Naive B cell (primary cell): ENCODE measurements at regions not wholly inside any gene's neighbourhood (a gene's known extent, or its start where the extent isn't known, plus 50 kb on each side); places are given as distances from the start of the nearest gene placed in this dataset.
A peak's percentile ranks its signal among the peaks of the same experiment; 100 is the strongest.

Experiments used
- ATAC-seq, 2 donors: fragments of 150-1000 bp; cut with Tn5 transposase; 2 replicates each; pipeline ENCODE4 v1.10.0; 2021; ENCODE audit warnings: low read depth in 2 of 2, mild to moderate bottlenecking in 2 of 2, moderate library complexity in 2 of 2
- DNase-seq: peaks from one replicate; pipeline ENCODE4 v3.0.0; 2022
- H3K27ac Mint-ChIP-seq, 6 donors: one replicate each; pipeline ENCODE4 v1.8.0; 2020 to 2022; ENCODE audit warnings: mild to moderate bottlenecking in 6 of 6, mixed read lengths in 6 of 6, moderate library complexity in 5 of 6, inconsistent platforms in 2 of 6
- H3K27me3 Mint-ChIP-seq, 3 donors: one replicate each; pipeline ENCODE4 v1.8.0; 2021 to 2022; ENCODE audit warnings: mixed read lengths in 3 of 3, mild to moderate bottlenecking in 1 of 3
- H3K36me3 Mint-ChIP-seq, 2 donors: one replicate each; pipeline ENCODE4 v1.8.0; 2020 to 2022; ENCODE audit warnings: mixed read lengths in 2 of 2, inconsistent platforms in 1 of 2, mild to moderate bottlenecking in 1 of 2
- H3K4me1 Mint-ChIP-seq, 3 donors: one replicate each; pipeline ENCODE4 v1.8.0; 2020 to 2022; ENCODE audit warnings: mixed read lengths in 3 of 3, inconsistent platforms in 1 of 3, mild to moderate bottlenecking in 1 of 3, moderate library complexity in 1 of 3
- H3K4me3 Mint-ChIP-seq, 8 donors: one replicate each; pipeline ENCODE4 v1.8.0; 2020 to 2022; ENCODE audit warnings: mild to moderate bottlenecking in 8 of 8, mixed read lengths in 8 of 8, moderate library complexity in 8 of 8, inconsistent platforms in 2 of 8
- H3K9me3 Mint-ChIP-seq, 7 donors: one replicate each; pipeline ENCODE4 v1.8.0; 2020 to 2022; ENCODE audit warnings: mixed read lengths in 7 of 7, mild to moderate bottlenecking in 5 of 7, inconsistent platforms in 2 of 7, moderate library complexity in 1 of 7

- peaks cover 27 to 36% (median 34%) of the 10 kb centered on the region in 3 donors for H3K27me3 Mint-ChIP-seq
- no peaks in the 10 kb centered on the region for H3K36me3 Mint-ChIP-seq
- H3K9me3 Mint-ChIP-seq = peaks cover 0 to 4% (median 1%) of the 10 kb centered on the region in 7 donors
- no peak overlapping the region for H3K27ac Mint-ChIP-seq
- peak in 1 of 2 donors; percentile 28 for ATAC-seq
- no peak for DNase-seq
- H3K4me1 Mint-ChIP-seq = no peaks in the 10 kb centered on the region
- no peak overlapping the region for H3K4me3 Mint-ChIP-seq
Observed at GRCh38 chr14:95979339-95980042, 59.7 kb upstream of the C14orf132 start.

DNA sequence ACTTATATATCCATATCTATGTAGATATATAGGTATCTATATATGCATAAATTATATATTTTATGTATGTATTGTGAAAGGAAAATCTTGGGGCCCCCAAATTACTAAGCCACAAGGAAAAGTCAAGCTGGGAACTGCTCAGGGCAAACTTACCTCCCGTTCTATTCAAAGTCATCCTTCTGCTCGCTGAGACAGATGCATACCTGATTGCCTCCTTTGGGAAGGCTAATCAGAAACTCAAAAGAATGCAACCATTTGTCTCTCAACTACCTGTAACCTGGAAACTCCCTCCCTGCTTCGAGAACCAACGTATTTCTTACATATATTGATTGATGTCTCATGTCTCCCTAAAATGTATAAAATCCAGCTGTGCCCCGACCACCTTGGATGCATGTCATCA, 58.8 kb upstream of the C14orf132 start:
- no peaks in the 10 kb centered on the region for H3K4me1 Mint-ChIP-seq
- peaks cover 0 to 1% (median 0%) of the 10 kb centered on the region in 7 donors for H3K9me3 Mint-ChIP-seq
- ATAC-seq = no peak
- H3K27ac Mint-ChIP-seq = no peak overlapping the region
- DNase-seq = no peak
- no peak overlapping the region for H3K4me3 Mint-ChIP-seq
- H3K27me3 Mint-ChIP-seq = peaks cover 27 to 38% (median 36%) of the 10 kb centered on the region in 3 donors
- no peaks in the 10 kb centered on the region for H3K36me3 Mint-ChIP-seq

- H3K27ac Mint-ChIP-seq = no peak overlapping the region
- H3K4me1 Mint-ChIP-seq = no peaks in the 10 kb centered on the region
- no peak overlapping the region for H3K4me3 Mint-ChIP-seq
- no peak for ATAC-seq
- H3K9me3 Mint-ChIP-seq = peaks cover 0 to 1% (median 0%) of the 10 kb centered on the region in 7 donors
- peaks cover 36 to 46% (median 36%) of the 10 kb centered on the region in 3 donors for H3K27me3 Mint-ChIP-seq
- no peaks in the 10 kb centered on the region for H3K36me3 Mint-ChIP-seq
- no peak for DNase-seq
Observed at GRCh38 chr14:95981965-95982364, 57.2 kb upstream of the C14orf132 start.

- Mint-ChIP-seq H3K4me3 (no peak overlapping the region), H3K27me3 (peaks cover 42 to 65% (median 49%) of the 10 kb centered on the region in 3 donors), H3K27ac (no peak overlapping the region), H3K9me3 (peaks cover 0 to 6% (median 0%) of the 10 kb centered on the region in 7 donors), H3K4me1 (no peaks in the 10 kb centered on the region), H3K36me3 (no peaks in the 10 kb centered on the region)
- ATAC-seq = no peak
- DNase-seq = no peak
Observed at GRCh38 chr14:95984206-95984605, 55.0 kb upstream of the C14orf132 start.
